HG03558 (cell line): ENCODE measurements at regions not wholly inside any gene's neighbourhood (a gene's known extent, or its start where the extent isn't known, plus 50 kb on each side); places are given as distances from the start of the nearest gene placed in this dataset.
"Not testable (repeated sequence)": the region's sequence is repeated elsewhere in the genome, so short reads cannot be mapped to it uniquely, and the experiment has no call there.

Experiments
- ATAC-seq: cut with Tn5 transposase; IDR thresholded peaks from one replicate; pipeline ENCODE4 v1.9.1; 2021; ENCODE audit warnings: moderate number of reproducible peaks; ENCODE audit not compliant: unreplicated experiment; ENCODE audit errors: extremely low read depth

GRCh38 chr13:101003566-101003965 is 329.0 kb upstream of the TMTC4 start:
- ATAC-seq, result no peak

- ATAC-seq, result no peak
Measured at GRCh38 chr13:100989392-100989791, 314.8 kb upstream of the TMTC4 start.

- ATAC-seq, result no peak
Measured at GRCh38 chr13:100988921-100989320, 314.3 kb upstream of the TMTC4 start.

GRCh38 chr13:100987948-100988347 is 313.4 kb upstream of the TMTC4 start:
- ATAC-seq, result no peak

GRCh38 chr13:100986571-100986970 is 312.0 kb upstream of the TMTC4 start:
- ATAC-seq, result no peak

GRCh38 chr13:100984085-100984705 is 309.6 kb upstream of the TMTC4 start:
- ATAC-seq, result no peak

GRCh38 chr13:100983111-100983510 is 308.5 kb upstream of the TMTC4 start:
- ATAC-seq, result no peak

- no peak for ATAC-seq
Measured at GRCh38 chr13:100980171-100980570, 305.6 kb upstream of the TMTC4 start.

- ATAC-seq, result no peak
Measured at GRCh38 chr13:100977841-100978240, 303.2 kb upstream of the TMTC4 start.

- ATAC-seq, result no peak
Measured at GRCh38 chr13:100976993-100977392, 302.4 kb upstream of the TMTC4 start.

- ATAC-seq, result not testable (repeated sequence)
Measured at GRCh38 chr13:100975666-100976065, 301.1 kb upstream of the TMTC4 start.

GRCh38 chr13:100962585-100962984 is 288.0 kb upstream of the TMTC4 start:
- no peak for ATAC-seq

GRCh38 chr13:100961186-100961585 is 286.6 kb upstream of the TMTC4 start:
- no peak for ATAC-seq

GRCh38 chr13:100958831-100959230 is 284.2 kb upstream of the TMTC4 start:
- no peak for ATAC-seq

GRCh38 chr13:100957741-100958140 is 283.1 kb upstream of the TMTC4 start:
- no peak for ATAC-seq

GRCh38 chr13:100954430-100955305 is 280.1 kb upstream of the TMTC4 start:
- no peak for ATAC-seq

GRCh38 chr13:100951016-100951415 is 276.4 kb upstream of the TMTC4 start:
- no peak for ATAC-seq

GRCh38 chr13:100948937-100949336 is 274.3 kb upstream of the TMTC4 start:
- not testable (repeated sequence) for ATAC-seq

GRCh38 chr13:100946588-100946987 is 272.0 kb upstream of the TMTC4 start:
- no peak for ATAC-seq

- no peak for ATAC-seq
Measured at GRCh38 chr13:100944791-100945345, 270.3 kb upstream of the TMTC4 start.

GRCh38 chr13:100942742-100943141 is 268.1 kb upstream of the TMTC4 start:
- ATAC-seq, result no peak
